ENCODE measurements at regions not wholly inside any gene's neighbourhood (a gene's known extent, or its start where the extent isn't known, plus 50 kb on each side); places are given as distances from the start of the nearest gene placed in this dataset.

- TF ChIP-seq, protein P1, sequence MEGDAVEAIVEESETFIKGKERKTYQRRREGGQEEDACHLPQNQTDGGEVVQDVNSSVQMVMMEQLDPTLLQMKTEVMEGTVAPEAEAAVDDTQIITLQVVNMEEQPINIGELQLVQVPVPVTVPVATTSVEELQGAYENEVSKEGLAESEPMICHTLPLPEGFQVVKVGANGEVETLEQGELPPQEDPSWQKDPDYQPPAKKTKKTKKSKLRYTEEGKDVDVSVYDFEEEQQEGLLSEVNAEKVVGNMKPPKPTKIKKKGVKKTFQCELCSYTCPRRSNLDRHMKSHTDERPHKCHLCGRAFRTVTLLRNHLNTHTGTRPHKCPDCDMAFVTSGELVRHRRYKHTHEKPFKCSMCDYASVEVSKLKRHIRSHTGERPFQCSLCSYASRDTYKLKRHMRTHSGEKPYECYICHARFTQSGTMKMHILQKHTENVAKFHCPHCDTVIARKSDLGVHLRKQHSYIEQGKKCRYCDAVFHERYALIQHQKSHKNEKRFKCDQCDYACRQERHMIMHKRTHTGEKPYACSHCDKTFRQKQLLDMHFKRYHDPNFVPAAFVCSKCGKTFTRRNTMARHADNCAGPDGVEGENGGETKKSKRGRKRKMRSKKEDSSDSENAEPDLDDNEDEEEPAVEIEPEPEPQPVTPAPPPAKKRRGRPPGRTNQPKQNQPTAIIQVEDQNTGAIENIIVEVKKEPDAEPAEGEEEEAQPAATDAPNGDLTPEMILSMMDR (conservative IDR thresholded peaks at IDR 0.05; ENCODE audit: low read depth, low read length) = no peak
- TF ChIP-seq BHLHE40 (IDR thresholded peaks at IDR 0.05; ENCODE audit: low read depth, low read length) = no peak
- TF ChIP-seq USF2 (IDR thresholded peaks at IDR 0.05; ENCODE audit: low read depth, low read length) = no peak
These were observed 112.0 kb downstream of the PPP1R3A start for GRCh38 chr7:113806633-113807327.

All from IMR-90 (cell line).